ENCODE measurements at regions not wholly inside any gene's neighbourhood (a gene's known extent, or its start where the extent isn't known, plus 50 kb on each side); places are given as distances from the start of the nearest gene placed in this dataset.
"Not testable (repeated sequence)": the region's sequence is repeated elsewhere in the genome, so short reads cannot be mapped to it uniquely, and the experiment has no call there.

GRCh38 chr2:237005341-237005740, 80.3 kb upstream of the COPS8 start:
- H4K8ac ChIP-seq (ENCODE audit: extremely low read depth, insufficient read depth, low read length); H2BK120ac ChIP-seq (replicated peaks; ENCODE audit: low read depth, low read length); H3K4ac ChIP-seq (replicated peaks; ENCODE audit: insufficient read length, low read depth, low read length); H2BK20ac ChIP-seq (ENCODE audit: low read length); H4K20me1 ChIP-seq (replicated peaks in 1 of 2; ENCODE audit: control insufficient read depth in 1 of 2, insufficient read depth in 2 of 2, low read length in 2 of 2); H3K9ac ChIP-seq (replicated peaks in 1 of 4; ENCODE audit: extremely low read depth in 1 of 4, low read depth in 3 of 4, low read length in 3 of 4); H3K18ac ChIP-seq (ENCODE audit: extremely low read depth, low read length); FAIRE-seq; H2BK12ac ChIP-seq (ENCODE audit: low read depth, low read length); H3K9me3 ChIP-seq (ENCODE audit: insufficient read depth in 2 of 2, low read depth in 1 of 2, low read length in 1 of 2); H4K5ac ChIP-seq (ENCODE audit: insufficient read length, low read depth, low read length); H3K36me3 ChIP-seq (ENCODE audit: control insufficient read depth in 2 of 4, insufficient read depth in 4 of 4, low read length in 3 of 4); H3K4me3 ChIP-seq (ENCODE audit: extremely low read depth in 1 of 4, insufficient read depth in 2 of 4, low read depth in 3 of 4, low read length in 4 of 4); H3K27ac ChIP-seq (ENCODE audit: low read depth, low read length); H3K79me2 ChIP-seq (ENCODE audit: control insufficient read depth in 1 of 2, insufficient read depth in 2 of 2, low read length in 2 of 2); CTCF ChIA-PET (ENCODE audit: partially characterized antibody); H2AK5ac ChIP-seq (ENCODE audit: low read depth, low read length); H3K4me2 ChIP-seq (ENCODE audit: insufficient read depth in 1 of 2, low read depth in 2 of 2, low read length in 2 of 2); H3K4me1 ChIP-seq (replicated peaks in 1 of 4; ENCODE audit: control insufficient read depth in 3 of 4, insufficient read depth in 4 of 4, low read length in 3 of 4); H3K14ac ChIP-seq (ENCODE audit: insufficient read length); H3K23me2 ChIP-seq (ENCODE audit: low read depth, low read length); H3K79me1 ChIP-seq (ENCODE audit: low read depth, low read length); H2AFZ ChIP-seq (ENCODE audit: low read length); H3K27me3 ChIP-seq (replicated peaks in 1 of 4; ENCODE audit: control insufficient read depth in 3 of 4, extremely low read depth in 1 of 4, insufficient read depth in 3 of 4, low read length in 3 of 4); DNase-seq (ENCODE audit: low read depth in 1 of 2, low spot score in 2 of 2); H3K23ac ChIP-seq (ENCODE audit: insufficient read length); H2BK15ac ChIP-seq (ENCODE audit: low read length); H3K56ac ChIP-seq (replicated peaks; ENCODE audit: insufficient read length, low read depth, low read length); H4K91ac ChIP-seq (replicated peaks; ENCODE audit: insufficient read length, low read length); H2BK5ac ChIP-seq (ENCODE audit: low read depth, low read length): not testable (repeated sequence)
- 92% methylated on average over 17 of the region's 17 CpGs; no CpG with 5 or more reads in 1 of the 2 experiments for WGBS, 2 experiments (ENCODE audit: extremely low coverage in 1 of 2, insufficient coverage in 1 of 2, insufficient read length in 1 of 2, insufficient replicate concordance in 2 of 2, low coverage in 1 of 2, low lambda C conversion rate in 2 of 2, missing lambda C conversion rate in 1 of 2)
- POLR2A ChIA-PET (ENCODE audit: partially characterized antibody) = interaction anchor here (0.7 kb wide), 1 partner anchor 30 kb away, joined by 3 read pairs; no protein-coding TSS in a partner anchor

Measured in H1 (cell line).